NOMO-1 (cell line): ENCODE measurements at regions not wholly inside any gene's neighbourhood (a gene's known extent, or its start where the extent isn't known, plus 50 kb on each side); places are given as distances from the start of the nearest gene placed in this dataset.
"Not testable (repeated sequence)": the region's sequence is repeated elsewhere in the genome, so short reads cannot be mapped to it uniquely, and the experiment has no call there.

Experiments
- DNase-seq, 2 experiments: peaks; one replicate each; lab custom pipeline; 2025; ENCODE audit not compliant: unreplicated experiment in 2 of 2; lab: John Stamatoyannopoulos, UW

- DNase-seq, result no peak
Observed at GRCh38 chr2:8437228-8437948, 244.5 kb upstream of the ID2 start.

- DNase-seq, result no peak
Observed at GRCh38 chr2:8437949-8438400, 243.9 kb upstream of the ID2 start.

DNA sequence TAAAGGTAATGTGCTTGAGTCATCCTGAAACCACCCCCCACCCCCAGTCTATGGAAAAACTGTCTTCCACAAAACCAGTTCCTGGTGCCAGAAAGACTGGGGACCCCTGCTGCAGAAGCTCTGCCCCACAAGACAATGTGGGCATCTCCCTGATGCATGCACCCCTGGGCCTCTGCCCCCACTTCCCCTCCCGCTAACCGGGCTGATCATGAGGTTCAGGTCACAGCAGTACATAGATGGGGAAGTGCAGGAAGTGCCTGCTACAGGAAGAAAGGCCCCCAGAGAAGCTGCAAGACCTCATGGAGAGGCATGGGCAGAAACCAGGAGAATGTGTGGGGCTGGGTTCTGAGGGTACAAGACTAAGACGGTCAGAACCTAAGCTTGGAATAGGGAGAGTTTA lies 243.4 kb upstream of the ID2 start:
- peak; percentile 43 to 65 for DNase-seq

DNA sequence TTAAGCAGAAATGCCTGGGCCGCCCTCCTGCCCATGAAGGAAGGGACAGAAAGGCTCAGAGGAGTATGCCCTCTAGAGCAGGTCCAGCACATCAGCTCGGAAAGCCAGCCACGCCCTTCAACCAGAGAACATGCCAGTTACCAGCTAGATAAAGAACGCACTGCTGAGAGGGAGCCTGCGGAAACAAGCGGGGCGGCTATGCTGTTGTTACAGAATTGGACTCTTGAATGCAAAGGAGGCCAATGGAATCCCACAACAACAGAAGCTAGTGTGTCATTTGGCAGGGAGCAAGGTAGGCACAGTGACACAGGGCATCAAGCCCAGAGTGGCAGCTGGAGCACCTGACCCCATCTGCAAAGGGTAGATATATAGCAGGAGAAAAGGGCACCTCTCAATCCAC lies 242.9 kb upstream of the ID2 start:
- DNase-seq, result no peak

- no peak for DNase-seq
Observed at GRCh38 chr2:8440029-8440778, 241.7 kb upstream of the ID2 start.

- DNase-seq, result no peak
Observed at GRCh38 chr2:8441371-8441770, 240.5 kb upstream of the ID2 start.

- peak; percentile 38 to 46 for DNase-seq
Observed at GRCh38 chr2:8441986-8442385, 239.9 kb upstream of the ID2 start.

GRCh38 chr2:8442833-8443486 lies 238.9 kb upstream of the ID2 start:
- peak in 1 of 2 experiments; percentile 39 for DNase-seq

GRCh38 chr2:8445580-8445979 lies 236.3 kb upstream of the ID2 start:
- peak in 1 of 2 experiments; percentile 23 for DNase-seq

DNA sequence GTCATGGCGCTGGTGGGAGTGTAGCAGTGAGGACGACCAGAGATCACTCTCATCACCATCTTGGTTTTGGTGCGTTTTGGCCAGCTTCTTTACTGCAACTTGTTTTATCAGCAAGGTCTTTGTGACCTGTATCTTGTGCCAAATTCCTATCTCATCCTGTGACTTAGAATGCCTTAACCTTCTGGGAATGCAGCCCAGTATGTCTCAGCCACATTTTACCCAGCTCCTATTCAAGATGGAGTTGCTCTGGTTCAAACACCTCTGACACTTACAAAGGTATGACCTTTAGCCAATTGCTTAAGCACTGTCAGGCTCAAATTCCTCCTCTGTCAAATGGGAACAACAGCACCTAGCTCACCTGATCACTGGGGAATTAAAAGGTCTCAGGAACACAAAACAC lies 235.1 kb upstream of the ID2 start:
- DNase-seq, result not testable (repeated sequence)

DNA sequence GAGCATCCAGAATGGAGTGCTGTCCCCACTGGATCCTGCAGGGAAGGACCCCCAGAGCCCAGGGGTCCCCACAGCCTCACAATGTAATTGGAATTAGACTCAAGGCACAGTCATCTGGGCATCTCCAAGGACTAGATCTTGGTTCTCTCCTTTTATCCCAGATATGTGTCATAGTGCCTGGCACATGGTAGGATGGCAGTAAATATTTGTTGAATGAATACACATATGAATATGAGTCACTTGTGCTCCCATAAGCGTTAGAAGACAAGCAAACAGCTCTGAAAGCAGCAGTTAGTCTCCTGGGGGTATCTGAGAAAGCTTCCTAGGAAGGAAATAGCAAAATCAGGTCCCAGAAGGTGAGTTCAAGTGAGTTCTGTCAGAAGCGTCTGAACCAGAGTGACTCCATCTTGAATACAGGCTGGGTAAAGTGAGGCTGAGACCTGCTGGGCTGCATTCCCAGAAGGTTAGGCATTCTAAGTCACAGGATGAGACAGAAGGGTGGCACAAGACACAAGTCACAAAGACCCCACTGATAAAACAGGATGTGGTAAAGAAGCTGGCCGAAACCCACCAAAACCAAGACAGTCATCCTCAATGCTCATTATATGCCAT lies 234.1 kb upstream of the ID2 start:
- DNase-seq, result no peak

- no peak for DNase-seq
Observed at GRCh38 chr2:8448824-8449556, 232.9 kb upstream of the ID2 start.

- no peak for DNase-seq
Observed at GRCh38 chr2:8451273-8451672, 230.6 kb upstream of the ID2 start.

GRCh38 chr2:8452296-8452695 lies 229.6 kb upstream of the ID2 start:
- DNase-seq, result no peak

DNA sequence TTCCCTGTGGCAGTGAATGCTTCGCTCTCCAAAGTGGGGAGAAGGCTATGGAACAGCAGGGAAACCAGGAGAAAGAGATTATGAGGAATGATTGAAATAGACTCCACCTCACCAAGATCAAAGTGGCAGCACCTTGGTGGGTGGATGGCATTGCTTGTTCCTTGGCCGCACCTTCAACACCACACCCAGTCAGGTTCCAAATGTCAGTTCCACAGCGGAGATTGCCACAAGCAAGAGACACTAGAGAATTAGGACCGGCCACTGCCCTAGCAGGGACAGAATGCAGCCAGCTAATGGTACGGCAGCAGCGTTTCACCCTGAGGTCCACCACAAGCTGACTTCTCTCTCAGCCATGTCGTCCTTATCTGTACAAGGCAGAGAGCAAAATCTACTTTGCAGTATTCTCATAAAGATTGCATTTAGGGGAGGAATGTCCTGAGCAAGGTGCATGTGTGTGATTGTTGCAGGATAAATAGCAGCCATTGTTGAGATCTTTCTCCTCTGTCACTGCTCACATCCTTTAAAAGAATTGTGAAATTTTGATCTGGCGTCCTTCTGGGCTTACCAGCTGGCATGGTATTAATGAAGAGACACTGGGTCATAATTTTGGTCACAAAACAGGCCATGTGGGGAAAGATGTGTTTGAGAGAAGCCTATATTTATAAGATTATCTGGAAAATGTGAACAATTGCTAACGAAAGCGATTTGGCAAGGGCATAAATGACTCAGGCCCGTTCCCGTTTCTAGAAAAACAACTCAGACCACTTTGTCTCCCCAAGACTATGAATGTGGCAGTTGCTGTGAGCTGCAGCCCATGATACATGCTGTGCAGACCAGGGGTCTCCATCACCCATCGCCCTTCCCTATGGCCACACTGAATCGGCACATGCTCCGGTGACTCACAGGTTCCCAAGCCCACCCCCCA lies 228.6 kb upstream of the ID2 start:
- peak in 1 of 2 experiments; percentile 11 for DNase-seq

GRCh38 chr2:8453904-8454302 lies 228.0 kb upstream of the ID2 start:
- no peak for DNase-seq

- DNase-seq, result no peak
Observed at GRCh38 chr2:8454797-8455196, 227.1 kb upstream of the ID2 start.

- DNase-seq, result no peak
Observed at GRCh38 chr2:8455236-8456150, 226.4 kb upstream of the ID2 start.
